IPS-NIHi7 (cell line): ENCODE measurements at regions not wholly inside any gene's neighbourhood (a gene's known extent, or its start where the extent isn't known, plus 50 kb on each side); places are given as distances from the start of the nearest gene placed in this dataset.

Source experiments
- DNase-seq: peaks from one replicate; pipeline ENCODE4 v3.0.0; 2012; ENCODE audit warnings: mixed read lengths; ENCODE audit errors: extremely low spot score

DNA sequence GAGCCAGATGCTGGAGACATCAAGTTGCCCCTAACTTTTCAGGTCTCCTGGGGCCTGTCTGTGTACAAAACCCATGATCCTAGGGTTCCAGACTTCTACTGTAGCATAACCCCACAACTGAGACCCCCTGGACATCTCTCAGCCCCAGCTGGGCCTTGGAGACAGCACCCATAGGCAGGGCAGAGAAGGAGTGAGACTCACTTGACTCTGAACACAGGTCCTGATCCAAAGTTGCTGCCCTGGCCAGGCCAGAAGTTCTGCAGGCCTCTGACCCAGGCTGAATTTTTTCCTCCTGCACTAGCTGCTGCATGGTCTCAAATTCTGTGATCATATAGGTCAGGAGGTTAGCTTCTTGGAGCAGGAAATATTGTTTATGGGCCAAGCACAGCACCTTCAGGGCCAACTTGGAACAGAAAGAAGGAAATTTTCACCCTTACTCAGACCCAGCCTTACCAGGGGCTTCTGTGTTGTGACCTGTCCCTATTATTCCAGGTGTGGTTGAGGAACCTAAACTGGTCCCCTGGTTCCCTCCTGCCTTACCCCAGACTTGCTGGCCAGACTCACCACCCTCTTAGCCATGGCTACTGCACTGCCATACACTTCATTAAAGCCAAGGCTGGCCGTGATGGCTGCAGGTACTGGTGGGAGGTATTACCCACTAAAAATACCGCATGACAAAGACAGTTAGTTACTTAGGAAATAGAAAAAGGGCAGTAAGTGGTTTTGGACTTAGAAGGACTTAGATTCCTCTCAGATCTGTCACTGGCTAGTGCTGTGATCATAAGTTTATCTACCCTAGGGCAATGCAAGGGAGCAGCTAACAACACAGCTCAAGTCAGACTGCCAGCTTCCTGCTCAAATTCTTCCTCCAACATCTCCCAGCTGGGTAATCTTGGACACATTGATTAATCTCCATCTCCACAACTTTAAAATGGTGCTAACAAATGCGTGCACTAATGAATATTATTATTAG is 2180.1 kb downstream of the TP53TG3F start:
- DNase-seq, result no peak

DNA sequence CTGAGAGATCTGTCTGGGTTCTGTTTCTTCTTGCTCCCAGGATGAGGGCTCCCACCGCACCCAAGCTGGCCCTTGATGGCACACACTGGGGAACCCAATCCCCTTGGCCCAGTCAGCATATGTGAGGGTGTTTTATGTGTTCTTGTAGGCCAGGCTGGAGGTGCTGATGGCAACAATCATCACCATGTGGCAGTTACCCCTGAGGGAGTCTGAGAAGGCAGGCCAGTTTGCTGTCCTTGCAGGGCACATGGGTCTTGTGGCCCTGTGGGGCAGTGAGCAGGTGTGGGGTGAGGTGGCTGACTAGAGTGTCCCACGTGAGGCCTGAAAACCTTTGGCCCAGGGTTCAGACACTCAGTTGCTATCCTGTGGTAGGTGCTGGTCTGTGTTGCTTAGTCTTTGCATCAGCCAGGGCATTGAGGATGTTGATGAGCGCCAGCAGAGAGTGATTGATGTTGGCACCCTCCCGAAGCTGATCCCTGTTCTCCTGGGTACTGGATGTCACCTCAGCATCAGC is 2183.0 kb downstream of the TP53TG3F start:
- DNase-seq, result no peak

DNA sequence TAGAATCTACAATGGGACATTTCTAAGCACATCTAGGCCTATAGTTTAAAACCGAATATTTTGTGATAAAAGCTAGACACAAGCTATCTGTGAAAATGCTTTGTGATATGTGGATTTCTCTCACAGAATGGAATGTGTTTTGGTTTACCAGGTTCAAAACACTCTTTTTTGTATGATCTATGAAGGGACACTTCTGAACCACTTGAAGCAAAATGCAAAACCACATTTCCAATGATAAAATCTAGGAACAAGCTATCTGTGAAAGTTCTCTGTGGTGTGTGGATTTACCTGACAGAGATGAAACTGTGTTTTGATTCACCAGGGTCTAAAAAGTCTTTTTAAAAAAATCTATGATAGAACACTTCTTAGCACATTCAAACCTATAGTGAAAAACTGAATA is 2192.4 kb downstream of the TP53TG3F start:
- no peak for DNase-seq

DNA sequence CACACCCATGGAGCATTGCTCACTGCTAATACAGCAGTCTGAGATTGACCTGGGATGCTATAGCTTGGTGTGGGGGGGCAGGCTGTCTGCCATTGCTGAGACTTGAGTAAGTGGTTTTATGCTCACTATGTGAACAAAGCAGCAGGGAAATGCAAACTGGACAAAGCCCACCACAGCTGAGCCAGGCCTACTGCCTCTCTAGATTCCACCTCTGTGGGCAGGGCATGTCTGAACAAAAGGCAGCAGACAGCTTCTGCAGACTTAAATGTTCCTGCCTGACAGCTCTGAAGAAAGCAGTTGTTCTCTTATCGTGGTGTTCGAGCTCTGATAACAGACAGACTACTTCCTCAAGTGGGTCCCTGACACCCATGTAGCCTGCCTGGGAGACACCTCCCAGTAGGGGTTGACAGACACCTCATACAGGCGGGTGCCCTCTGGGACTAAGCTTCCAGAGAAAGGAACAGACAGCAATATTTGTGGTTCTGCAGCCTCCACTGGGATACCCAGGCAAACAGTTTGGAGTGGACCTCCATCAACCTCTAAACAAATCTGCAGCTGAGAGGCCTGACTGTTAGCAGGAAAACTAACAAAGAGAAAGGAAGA is 2204.8 kb downstream of the TP53TG3F start:
- DNase-seq, result no peak

DNA sequence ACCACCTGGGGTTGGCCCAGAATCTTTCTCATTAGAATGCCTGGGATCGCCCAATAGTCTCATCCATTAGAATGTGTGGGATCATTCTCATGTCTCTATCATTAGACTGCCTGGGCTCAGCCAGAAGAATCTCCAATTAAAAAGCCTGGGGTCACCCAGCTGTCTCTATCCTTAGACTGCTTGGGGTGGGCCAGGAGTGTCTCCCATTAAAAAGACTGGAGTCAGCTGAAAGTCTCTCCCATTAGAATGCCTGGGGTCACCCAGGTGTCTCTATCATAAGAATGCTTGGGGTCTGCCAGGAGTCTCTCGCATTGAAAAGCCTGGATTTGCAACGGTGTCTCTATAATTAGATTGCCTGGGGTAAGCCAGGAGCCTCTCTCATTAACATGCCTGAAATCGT is 2225.7 kb downstream of the TP53TG3F start:
- DNase-seq, result no peak

DNA sequence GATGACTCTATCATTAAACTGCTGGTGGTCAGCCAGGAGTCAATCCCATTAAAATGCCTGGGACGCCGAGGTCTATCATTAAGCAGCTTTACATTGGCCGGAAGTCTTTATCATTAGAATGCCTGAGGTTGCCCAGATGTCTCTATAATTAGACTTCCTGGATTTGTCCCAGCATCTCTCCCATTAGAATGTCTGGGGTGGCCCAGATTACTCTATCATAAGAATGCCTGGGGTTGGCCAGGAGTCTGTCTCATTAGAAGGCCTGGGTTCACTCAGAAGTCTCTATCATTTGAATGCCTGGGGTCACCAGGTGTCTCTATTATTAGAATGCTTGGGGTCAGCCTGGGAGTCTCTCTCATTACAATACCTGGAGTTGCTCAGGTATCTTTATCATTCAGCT is 2227.2 kb downstream of the TP53TG3F start:
- DNase-seq, result no peak

DNA sequence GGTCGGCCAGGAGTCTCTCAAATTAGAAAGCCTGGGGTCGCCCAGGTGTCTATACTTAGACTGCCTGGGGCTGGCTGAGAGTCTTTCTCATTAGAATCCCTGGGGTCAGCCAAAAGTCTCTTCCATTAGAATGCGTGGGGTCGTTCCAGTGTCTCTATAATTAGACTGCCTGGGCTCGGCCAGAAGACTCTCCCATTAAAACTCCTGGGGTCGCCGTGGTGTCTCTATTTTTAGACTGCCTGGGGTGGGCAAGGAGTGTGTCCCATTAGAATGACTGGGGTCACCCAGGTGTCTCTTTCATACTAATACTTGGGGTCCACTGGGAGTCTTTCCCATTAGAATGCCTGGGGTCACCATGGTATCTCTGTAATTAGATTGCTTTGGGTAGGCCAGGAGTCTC is 2227.7 kb downstream of the TP53TG3F start:
- DNase-seq, result no peak

DNA sequence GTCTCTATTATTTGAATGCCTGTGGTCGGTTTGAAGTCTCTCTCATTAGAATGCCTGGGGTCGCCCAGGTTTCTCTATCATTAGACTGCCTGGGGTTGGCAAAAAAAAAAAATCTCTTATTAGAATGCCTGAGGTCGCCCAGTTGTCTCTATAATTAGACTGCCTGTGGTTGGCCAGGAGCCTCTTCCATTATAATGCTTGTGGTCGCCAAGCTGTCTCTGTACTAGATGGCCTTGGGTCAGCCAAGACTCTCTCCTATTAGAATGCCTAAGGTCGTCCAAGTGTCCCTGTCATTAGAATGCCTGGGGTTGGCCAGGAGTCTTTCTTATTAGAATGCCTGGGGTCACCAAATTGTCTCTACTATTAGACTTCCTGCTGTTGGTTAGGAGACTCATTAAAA is 2228.4 kb downstream of the TP53TG3F start:
- DNase-seq, result no peak

DNA sequence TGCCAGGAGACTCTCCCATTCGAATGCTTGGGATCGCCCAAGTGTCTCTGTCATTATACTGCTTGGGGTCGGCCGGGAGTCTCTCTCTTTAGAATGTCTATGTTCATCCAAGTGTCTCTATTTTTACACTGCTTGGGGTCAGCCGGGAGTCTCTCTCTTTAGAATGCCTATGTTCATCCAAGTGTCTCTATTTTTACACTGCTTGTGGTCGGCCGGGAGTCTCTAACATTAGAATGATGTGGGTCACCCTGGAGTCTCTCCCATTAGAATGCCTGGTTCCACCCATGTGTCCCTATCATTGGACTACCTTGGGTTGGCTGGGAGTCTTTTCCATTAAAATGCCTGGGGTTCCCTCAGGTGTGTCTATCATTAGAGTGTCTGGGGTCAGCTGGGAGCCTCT is 2230.4 kb downstream of the TP53TG3F start:
- DNase-seq, result no peak

DNA sequence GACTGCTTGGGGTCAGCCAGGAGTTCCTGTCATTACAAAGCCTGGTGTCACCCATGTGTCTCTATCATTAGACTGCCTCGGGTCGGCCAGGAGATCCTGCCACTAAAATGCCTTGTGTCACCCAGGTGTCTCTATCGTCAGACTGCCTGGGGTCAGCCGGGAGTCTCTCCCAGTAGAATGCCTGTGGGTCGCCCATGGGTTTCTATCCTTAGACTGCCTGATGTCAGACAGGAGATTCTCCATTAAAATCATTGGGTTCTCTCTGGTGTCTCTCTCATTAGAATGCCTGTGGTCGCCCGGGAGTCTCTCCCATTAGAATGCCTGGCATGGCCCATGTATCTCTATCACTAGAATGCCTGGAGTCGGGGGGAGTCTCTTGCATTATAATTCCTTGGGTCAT is 2231.0 kb downstream of the TP53TG3F start:
- DNase-seq, result no peak

DNA sequence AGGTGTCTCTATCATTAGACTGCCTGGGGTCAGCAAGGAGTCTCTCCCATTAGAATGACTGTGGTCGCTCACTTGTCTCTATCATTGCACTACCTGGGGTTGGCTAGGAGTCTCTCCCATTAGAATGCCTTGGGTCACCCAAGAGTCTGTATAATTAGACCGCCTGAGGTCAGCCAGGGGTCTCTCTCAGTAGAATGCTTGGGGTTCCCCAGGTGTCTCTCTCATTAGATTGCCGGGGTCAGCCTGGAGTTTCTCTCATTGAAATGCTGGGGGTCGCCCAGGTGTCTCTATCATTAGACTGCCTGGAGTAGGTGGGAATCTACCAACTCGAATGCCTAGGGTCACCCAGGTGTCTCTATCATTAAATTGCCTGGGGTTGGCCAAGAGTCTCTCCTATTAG is 2231.6 kb downstream of the TP53TG3F start:
- DNase-seq, result no peak

DNA sequence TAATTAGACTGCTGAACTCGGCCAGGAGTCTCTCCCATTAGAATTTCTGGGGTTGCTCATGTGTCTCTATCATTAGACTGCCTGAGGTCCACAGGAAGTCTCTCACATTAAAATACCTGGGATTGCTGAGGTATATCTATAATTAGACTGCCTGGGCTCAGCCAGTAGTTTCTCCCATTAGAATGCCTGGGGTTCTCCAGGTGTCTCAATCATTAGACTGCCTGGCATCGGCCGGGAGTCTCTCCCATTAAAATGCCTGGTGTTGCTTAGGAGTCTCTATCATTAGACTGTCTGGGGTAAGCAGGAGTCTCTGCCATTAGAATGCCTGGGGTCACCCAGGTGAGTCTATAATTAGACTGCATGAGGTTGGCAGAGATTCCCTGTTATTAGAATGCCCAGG is 2233.4 kb downstream of the TP53TG3F start:
- no peak for DNase-seq

DNA sequence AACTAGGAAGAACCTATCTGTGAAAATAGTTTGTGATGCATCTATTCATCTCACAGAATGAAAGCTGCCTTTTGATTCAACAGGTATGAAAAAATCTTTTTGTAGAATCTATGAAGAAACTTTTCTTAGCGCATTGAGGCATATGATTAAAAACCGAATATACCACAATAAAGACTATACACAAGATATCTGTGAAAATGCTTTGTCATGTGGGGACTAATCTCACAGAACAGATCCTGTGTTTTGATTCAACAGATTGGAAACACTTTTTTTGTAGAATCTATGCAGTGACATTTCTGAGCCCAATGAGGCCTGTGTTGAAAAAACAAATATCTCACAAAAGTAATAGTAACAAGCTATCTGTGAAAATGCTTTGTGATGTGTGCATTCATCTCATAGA is 2247.5 kb downstream of the TP53TG3F start:
- DNase-seq, result no peak

DNA sequence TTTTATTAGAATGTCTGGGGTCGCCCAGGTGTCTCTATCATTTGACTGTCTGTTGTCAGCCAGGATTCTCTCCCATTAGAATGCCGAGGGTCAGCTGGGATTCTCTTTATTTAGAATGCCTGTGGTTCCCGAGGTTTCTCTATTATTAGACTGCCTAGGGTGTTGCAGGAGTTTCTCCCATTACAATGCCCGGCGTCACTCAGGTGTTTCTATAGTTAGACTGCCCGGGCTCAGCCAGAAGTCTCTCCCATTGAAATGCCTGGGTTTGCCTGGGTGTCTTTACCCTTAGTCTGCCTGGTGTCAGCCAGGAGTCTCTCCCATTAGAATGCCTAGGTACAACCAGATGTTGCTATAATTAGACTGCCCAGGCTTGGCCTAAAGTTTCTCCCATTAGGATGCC is 2252.0 kb downstream of the TP53TG3F start:
- DNase-seq, result no peak

DNA sequence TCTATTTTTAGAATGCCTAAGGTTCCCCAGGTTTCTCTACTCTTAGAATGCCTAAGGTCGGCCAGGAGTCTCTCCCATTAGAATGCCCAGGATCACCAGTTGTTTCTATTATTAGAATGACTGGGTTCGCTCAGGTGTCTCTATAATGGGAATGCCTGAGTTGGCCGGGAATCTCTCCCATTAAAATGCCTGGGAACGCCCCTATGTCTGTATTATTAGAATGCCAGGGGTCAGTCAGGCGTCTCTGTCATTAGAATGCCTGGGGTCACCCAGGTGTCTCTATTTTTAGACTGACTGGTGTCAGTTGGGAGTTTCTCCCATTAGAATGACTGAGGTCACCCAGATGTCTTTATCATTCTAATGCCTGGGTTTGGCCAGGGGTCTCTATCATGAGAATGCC is 2252.5 kb downstream of the TP53TG3F start:
- no peak for DNase-seq

DNA sequence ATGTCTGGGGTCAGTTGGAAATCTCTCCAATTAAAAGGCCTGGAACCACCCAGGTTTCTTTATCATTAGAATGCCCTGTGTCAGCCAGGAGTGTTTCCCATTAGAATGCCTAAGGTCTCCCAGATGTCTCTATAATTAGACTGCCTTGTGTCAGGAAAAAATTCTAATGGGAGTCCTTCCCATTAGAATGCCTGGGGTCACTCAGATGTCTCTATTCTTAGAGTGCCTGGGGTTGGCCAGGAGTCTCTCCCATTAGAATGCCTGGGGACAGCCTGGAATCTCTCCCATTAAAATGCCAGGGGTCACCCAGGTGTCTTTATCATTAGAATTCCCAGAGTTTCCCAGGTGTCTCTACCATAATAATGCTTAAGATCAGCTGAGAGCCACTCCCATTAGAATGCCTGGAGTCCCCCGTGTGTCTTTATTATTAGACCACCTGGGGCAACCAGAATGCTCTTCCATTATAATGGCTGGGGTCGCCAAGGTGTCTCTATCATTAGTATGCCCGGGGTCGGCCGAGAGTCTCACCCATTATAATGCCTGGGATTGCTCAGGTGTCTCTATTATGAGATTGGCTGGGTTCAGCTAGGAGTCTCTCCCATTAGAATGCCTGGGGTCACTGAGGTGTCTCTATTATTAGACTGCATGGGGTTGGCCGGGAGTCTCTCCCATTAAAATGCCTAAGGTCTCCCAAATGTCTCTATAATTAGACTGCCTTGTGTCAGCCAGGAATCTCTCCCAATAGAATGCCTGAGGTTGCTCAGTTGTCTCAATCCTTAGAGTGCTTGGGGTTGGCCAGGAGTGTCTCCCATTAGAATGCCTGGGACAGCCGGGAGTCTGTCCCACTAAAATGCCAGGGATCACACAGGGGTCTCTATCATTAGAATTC is 2254.6 kb downstream of the TP53TG3F start:
- no peak for DNase-seq

DNA sequence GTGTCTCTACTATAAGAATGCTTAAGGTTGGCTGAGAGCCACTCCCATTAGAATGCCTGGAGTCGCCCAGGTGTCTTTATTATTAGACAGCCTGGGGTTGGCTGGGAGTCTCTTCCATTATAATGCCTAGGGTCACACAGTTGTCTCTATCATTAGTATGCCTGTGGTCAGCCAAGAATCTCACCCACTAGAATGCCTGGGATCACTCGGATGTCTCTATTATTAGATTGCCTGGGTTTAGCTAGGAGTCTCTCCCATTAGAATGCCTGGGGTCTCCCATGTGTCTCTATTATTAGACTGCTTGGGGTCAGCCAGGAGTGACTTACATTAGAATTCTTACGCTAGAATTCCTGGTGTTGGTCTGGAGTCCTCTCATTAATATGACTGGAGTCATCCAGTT is 2255.3 kb downstream of the TP53TG3F start:
- DNase-seq, result no peak

DNA sequence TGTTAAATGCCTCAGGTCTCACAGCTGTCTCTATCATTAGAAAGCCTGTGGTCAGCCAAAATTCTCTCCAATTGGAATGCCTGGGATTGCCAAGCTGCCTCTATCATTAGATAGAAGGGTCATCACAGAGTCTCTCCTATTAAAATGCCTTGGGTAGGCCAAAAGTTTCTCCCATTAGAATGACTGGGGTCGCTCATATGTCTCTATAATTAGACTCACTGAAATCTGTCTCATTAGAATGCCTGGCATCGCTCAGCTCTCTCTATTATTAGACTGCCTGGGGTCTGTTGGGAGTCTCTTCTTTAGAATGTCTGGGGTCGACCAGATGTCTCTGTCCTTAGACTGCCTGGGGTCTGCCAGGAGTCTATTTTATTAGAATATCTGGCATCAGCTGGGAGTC is 2265.1 kb downstream of the TP53TG3F start:
- no peak for DNase-seq

DNA sequence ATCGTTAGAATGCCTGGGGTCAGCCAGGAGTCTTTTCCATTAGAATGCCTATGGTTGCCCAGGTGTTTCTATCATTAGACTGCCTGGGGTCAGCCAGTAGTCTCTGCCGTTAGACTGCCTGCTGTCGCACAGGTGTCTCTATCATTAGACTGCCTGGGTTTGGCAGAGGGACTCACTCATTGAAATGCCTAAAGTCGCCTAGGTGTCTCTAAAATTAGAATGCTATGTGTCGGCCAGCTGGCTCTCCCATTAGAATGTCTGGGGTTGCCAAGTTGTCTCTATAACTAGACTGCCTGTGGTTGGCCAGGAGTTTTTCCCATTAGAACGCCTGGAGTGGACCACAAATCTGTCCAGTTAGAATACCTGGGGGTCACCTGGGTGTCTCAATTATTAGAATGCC is 2266.5 kb downstream of the TP53TG3F start:
- no peak for DNase-seq

DNA sequence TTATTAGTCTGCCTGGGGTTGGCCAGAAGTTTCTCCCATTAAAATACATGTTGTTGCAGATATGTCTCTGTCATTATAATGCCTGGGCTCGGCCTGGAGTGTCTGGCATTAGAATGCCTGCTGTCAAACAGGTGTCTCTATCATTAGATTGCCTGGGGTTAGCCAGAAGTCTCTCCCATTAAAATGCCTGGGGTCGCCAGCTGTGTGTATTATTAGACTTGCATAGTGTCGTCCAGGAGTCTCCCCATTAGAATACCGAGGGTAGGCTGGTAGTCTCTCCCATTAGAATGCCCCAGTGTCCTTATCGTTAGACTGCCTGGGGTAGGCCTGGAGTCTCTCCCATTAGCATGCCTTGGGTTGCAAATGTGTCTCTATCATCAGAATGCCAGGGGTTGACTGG is 2270.8 kb downstream of the TP53TG3F start:
- no peak for DNase-seq

DNA sequence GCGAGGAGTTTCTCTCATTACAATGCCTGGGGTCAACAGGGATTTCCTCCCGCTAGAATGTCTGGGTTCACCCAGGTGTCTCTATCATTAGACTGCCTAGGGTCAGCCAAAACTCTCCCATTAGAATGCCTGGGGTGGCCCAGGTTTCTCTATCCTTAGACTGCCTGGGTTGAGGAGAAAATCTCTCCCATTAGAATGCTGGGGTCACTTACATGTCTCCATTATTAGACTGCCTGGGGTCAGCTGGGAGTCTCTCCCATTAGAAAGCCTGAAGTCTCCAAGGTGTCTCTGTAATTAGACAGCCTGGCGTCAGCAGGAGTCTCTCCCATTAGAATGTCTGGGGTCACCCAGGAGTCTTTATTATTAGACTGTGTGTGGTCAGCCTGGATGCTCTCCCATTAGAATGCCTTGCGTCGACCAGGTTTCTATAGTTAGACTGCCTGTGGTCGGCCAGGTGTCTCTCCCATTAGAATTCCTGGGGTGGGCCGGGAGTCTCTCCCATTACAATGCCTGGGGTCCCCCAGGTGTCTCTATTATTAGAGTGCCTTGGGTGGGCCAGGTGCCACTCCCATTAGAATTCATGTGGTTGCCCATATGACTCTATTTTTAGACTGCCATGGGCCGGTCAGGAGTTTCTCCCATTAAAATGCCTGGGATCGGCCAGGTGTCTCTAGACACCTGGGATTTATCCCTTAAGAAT is 2272.1 kb downstream of the TP53TG3F start:
- no peak for DNase-seq
